Keratinocyte (primary cell): ENCODE measurements at regions not wholly inside any gene's neighbourhood (a gene's known extent, or its start where the extent isn't known, plus 50 kb on each side); places are given as distances from the start of the nearest gene placed in this dataset.

Experiments used
- CTCF ChIP-seq, 3 experiments: IDR thresholded peaks in 1 of 3; conservative IDR thresholded peaks in 1 of 3; optimal IDR thresholded peaks in 1 of 3; 2 replicates in 2 of 3; 3 replicates in 1 of 3; pipeline versions ENCODE3 to v1.5.1; 2011; ENCODE audit warnings: low read length in 3 of 3, mild to moderate bottlenecking in 3 of 3, moderate library complexity in 2 of 3, control low read depth in 1 of 3, inconsistent platforms in 1 of 3; ENCODE audit not compliant: insufficient read depth in 2 of 3; ENCODE audit errors: extremely low read depth in 1 of 3
- EZH2 ChIP-seq: IDR thresholded peaks from one replicate; pipeline ENCODE4 v1.6.1; 2012; ENCODE audit warnings: inconsistent platforms, mild to moderate bottlenecking, low read length, moderate library complexity

- TF ChIP-seq CTCF (optimal IDR thresholded peaks at IDR 0.05 in 1 of 3, IDR thresholded peaks at IDR 0.05 in 1 of 3, conservative IDR thresholded peaks at IDR 0.05 in 1 of 3; ENCODE audit: extremely low read depth in 1 of 3, insufficient read depth in 2 of 3, low read length in 3 of 3) (no peak), EZH2 (no peak)
Measured at GRCh38 chr11:13090228-13090708, 81.2 kb downstream of the RASSF10 start.
